Endothelial cell (in vitro differentiated cells): ENCODE measurements at regions not wholly inside any gene's neighbourhood (a gene's known extent, or its start where the extent isn't known, plus 50 kb on each side); places are given as distances from the start of the nearest gene placed in this dataset.

Experiments
- DNase-seq: peaks from one replicate; pipeline ENCODE4 v3.0.0; 2021; ENCODE audit warnings: low spot score
- H3K27ac Mint-ChIP-seq: one replicate; pipeline ENCODE4 v1.8.0; 2021; ENCODE audit warnings: mixed read lengths, inconsistent platforms; ENCODE audit not compliant: unreplicated experiment
- H3K27me3 Mint-ChIP-seq: one replicate; pipeline ENCODE4 v1.8.0; 2021; ENCODE audit warnings: mild to moderate bottlenecking, moderate library complexity, mixed read lengths, inconsistent platforms; ENCODE audit not compliant: unreplicated experiment
- H3K36me3 Mint-ChIP-seq: one replicate; pipeline ENCODE4 v1.8.0; 2021; ENCODE audit warnings: mild to moderate bottlenecking, low read depth, mixed read lengths, inconsistent platforms; ENCODE audit not compliant: unreplicated experiment
- H3K4me1 Mint-ChIP-seq: one replicate; pipeline ENCODE4 v1.8.0; 2021; ENCODE audit warnings: mild to moderate bottlenecking, mixed read lengths, inconsistent platforms; ENCODE audit not compliant: unreplicated experiment
- H3K4me3 Mint-ChIP-seq: one replicate; pipeline ENCODE4 v1.8.0; 2021; ENCODE audit warnings: mild to moderate bottlenecking, mixed read lengths, inconsistent platforms; ENCODE audit not compliant: unreplicated experiment
- H3K9me3 Mint-ChIP-seq: one replicate; pipeline ENCODE4 v1.8.0; 2021; ENCODE audit warnings: mixed read lengths, inconsistent platforms; ENCODE audit not compliant: unreplicated experiment
- CTCF ChIP-seq: fragments of 200-600 bp; sonication (generic); IDR thresholded peaks from one replicate; pipeline ENCODE4 v1.5.0; 2021; ENCODE audit warnings: antibody characterized with exemption; ENCODE audit not compliant: unreplicated experiment

GRCh38 chr3:105094588-105094987, 272.1 kb upstream of the ALCAM start:
- Mint-ChIP-seq H3K27ac (no peak overlapping the region), H3K36me3 (no peaks in the 10 kb centered on the region), H3K4me3 (no peak overlapping the region), H3K27me3 (no peaks in the 10 kb centered on the region), H3K9me3 (no peaks in the 10 kb centered on the region), H3K4me1 (no peaks in the 10 kb centered on the region)
- TF ChIP-seq CTCF, result no peak
- DNase-seq, result no peak

GRCh38 chr3:105096071-105096470, 270.6 kb upstream of the ALCAM start:
- Mint-ChIP-seq H3K27me3 (no peaks in the 10 kb centered on the region), H3K4me1 (no peaks in the 10 kb centered on the region), H3K4me3 (no peak overlapping the region)

GRCh38 chr3:105101603-105102002, 265.1 kb upstream of the ALCAM start:
- no peak for TF ChIP-seq CTCF
- H3K4me3 Mint-ChIP-seq, result no peak overlapping the region
- no peak for DNase-seq
- H3K9me3 Mint-ChIP-seq, result no peaks in the 10 kb centered on the region
- H3K4me1 Mint-ChIP-seq, result peaks cover under 1% of the 10 kb centered on the region
- H3K27me3 Mint-ChIP-seq, result no peaks in the 10 kb centered on the region
- H3K36me3 Mint-ChIP-seq, result no peaks in the 10 kb centered on the region
- H3K27ac Mint-ChIP-seq, result no peak overlapping the region

More at GRCh38 chr3:105096071-105096470, 270.6 kb upstream of the ALCAM start:
- DNase-seq, result no peak
- Mint-ChIP-seq H3K36me3 (no peaks in the 10 kb centered on the region), H3K27ac (no peak overlapping the region), H3K9me3 (no peaks in the 10 kb centered on the region)
- no peak for TF ChIP-seq CTCF

- H3K9me3 Mint-ChIP-seq, result no peaks in the 10 kb centered on the region
- DNase-seq, result no peak
- no peaks in the 10 kb centered on the region for H3K36me3 Mint-ChIP-seq
- H3K27ac Mint-ChIP-seq, result no peak overlapping the region
- no peak for TF ChIP-seq CTCF
- H3K4me3 Mint-ChIP-seq, result no peak overlapping the region
- H3K4me1 Mint-ChIP-seq, result peaks cover 4% of the 10 kb centered on the region
- H3K27me3 Mint-ChIP-seq, result no peaks in the 10 kb centered on the region
Observed at GRCh38 chr3:105103139-105103538, 263.6 kb upstream of the ALCAM start.

GRCh38 chr3:105108823-105109222, 257.9 kb upstream of the ALCAM start:
- Mint-ChIP-seq H3K27me3 (no peaks in the 10 kb centered on the region), H3K27ac (no peak overlapping the region), H3K36me3 (no peaks in the 10 kb centered on the region), H3K4me3 (no peak overlapping the region), H3K4me1 (peaks cover 9% of the 10 kb centered on the region), H3K9me3 (peaks cover 6% of the 10 kb centered on the region)
- no peak for DNase-seq
- TF ChIP-seq CTCF, result no peak
